ENCODE measurements at regions not wholly inside any gene's neighbourhood (a gene's known extent, or its start where the extent isn't known, plus 50 kb on each side); places are given as distances from the start of the nearest gene placed in this dataset.

DNA sequence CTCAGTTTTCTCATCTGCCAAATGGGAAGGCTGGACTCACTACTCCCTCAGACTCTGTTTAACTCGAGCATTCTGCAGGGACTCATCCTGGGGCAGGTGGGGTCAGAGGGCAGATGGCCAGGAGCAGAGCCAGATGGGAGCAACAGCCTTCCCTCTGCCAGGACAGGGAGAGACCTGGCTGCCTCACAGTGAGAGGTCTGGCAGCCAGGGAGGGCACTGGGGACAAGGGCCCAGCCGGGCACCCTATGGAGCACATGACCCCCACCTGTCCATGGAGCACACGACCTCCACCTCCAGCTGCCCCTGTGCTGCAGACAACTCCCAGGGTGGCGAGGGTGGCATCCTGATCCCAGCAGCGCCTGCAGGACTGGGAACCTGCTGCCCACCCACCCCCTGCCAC is 67.4 kb downstream of the IGLL1 start:
- Histone ChIP-seq H3K23me2 (ENCODE audit: insufficient read length, low read depth, low read length, poor library complexity, severe bottlenecking) (no peaks in the 10 kb centered on the region), H3K18ac (ENCODE audit: insufficient read length, low read depth, low read length) (no peak overlapping the region), H3K9me3 (ENCODE audit: control insufficient read depth, low read depth, low read length) (no peaks in the 10 kb centered on the region), H2BK20ac (ENCODE audit: low read depth, low read length, poor library complexity, severe bottlenecking) (no peak overlapping the region), H3K27me3 (ENCODE audit: insufficient read depth, low read length) (no peaks in the 10 kb centered on the region; the same call in 1 of the 2 replicates), H2BK15ac (ENCODE audit: low read depth, low read length) (no peak overlapping the region), H2BK5ac (ENCODE audit: insufficient read length, low read length) (no peak overlapping the region), H3K4me2 (ENCODE audit: insufficient read depth, insufficient read length, low read length) (no peak overlapping the region), H4K20me1 (ENCODE audit: control insufficient read depth, insufficient read depth, insufficient read length) (peaks cover 3% of the 10 kb centered on the region), H3K79me2 (ENCODE audit: insufficient read depth, low read length) (no peaks in the 10 kb centered on the region), H3K9ac (ENCODE audit: extremely low read depth, insufficient read length, low read length) (no peak overlapping the region), H4K5ac (ENCODE audit: insufficient read length, low read depth, low read length) (no peak overlapping the region), H3K4ac (ENCODE audit: low read depth, low read length) (no peak overlapping the region), H3K4me1 (ENCODE audit: insufficient read depth, low read length) (no peaks in the 10 kb centered on the region), H2BK120ac (ENCODE audit: low read depth, low read length, poor library complexity, severe bottlenecking) (no peak overlapping the region), H3K23ac (ENCODE audit: insufficient read length, low read depth, low read length) (no peak overlapping the region), H4K8ac (replicated peaks; ENCODE audit: insufficient read length, low read depth, low read length) (no peak overlapping the region), H3K56ac (ENCODE audit: insufficient read length, low read depth, low read length) (no peak overlapping the region), H3K14ac (ENCODE audit: insufficient read depth, low read length) (no peak overlapping the region), H3K27ac (ENCODE audit: insufficient read length, low read depth, low read length) (no peak overlapping the region), H2AFZ (ENCODE audit: low read length) (no peak overlapping the region), H4K91ac (ENCODE audit: insufficient read length, low read depth, low read length) (no peak overlapping the region), H3K79me1 (ENCODE audit: insufficient read depth, low read depth, low read length, poor library complexity, severe bottlenecking) (no peaks in the 10 kb centered on the region), H3T11ph (ENCODE audit: low read length) (no peak overlapping the region), H2BK12ac (ENCODE audit: insufficient read length, low read depth, low read length) (no peak overlapping the region), H2AK5ac (ENCODE audit: insufficient read length, low read length) (no peak overlapping the region)
- H3K27ac Mint-ChIP-seq = no peak overlapping the region
- H3K9me3 Mint-ChIP-seq = no peaks in the 10 kb centered on the region
- H3K4me3 Mint-ChIP-seq = no peak overlapping the region
- H3K27me3 Mint-ChIP-seq (ENCODE audit: low read depth) = peaks cover 85% of the 10 kb centered on the region
- WGBS (ENCODE audit: extremely low coverage, insufficient read length, low lambda C conversion rate) = no CpG with 5 or more reads among the region's 5 CpGs
- no peak for DNase-seq
- TF ChIP-seq, protein P1, sequence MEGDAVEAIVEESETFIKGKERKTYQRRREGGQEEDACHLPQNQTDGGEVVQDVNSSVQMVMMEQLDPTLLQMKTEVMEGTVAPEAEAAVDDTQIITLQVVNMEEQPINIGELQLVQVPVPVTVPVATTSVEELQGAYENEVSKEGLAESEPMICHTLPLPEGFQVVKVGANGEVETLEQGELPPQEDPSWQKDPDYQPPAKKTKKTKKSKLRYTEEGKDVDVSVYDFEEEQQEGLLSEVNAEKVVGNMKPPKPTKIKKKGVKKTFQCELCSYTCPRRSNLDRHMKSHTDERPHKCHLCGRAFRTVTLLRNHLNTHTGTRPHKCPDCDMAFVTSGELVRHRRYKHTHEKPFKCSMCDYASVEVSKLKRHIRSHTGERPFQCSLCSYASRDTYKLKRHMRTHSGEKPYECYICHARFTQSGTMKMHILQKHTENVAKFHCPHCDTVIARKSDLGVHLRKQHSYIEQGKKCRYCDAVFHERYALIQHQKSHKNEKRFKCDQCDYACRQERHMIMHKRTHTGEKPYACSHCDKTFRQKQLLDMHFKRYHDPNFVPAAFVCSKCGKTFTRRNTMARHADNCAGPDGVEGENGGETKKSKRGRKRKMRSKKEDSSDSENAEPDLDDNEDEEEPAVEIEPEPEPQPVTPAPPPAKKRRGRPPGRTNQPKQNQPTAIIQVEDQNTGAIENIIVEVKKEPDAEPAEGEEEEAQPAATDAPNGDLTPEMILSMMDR (conservative IDR thresholded peaks at IDR 0.05) = no peak
- H3K36me3 Mint-ChIP-seq (ENCODE audit: insufficient read depth in 1 of 3, low read depth in 3 of 3) = peaks cover 0 to 2% (median 0%) of the 10 kb centered on the region in 3 experiments; a peak in 1 of 7 replicates
- peaks cover 12 to 18% of the 10 kb centered on the region in 2 experiments for H3K4me1 Mint-ChIP-seq

All from H9 (cell line).